ENCODE measurements at regions not wholly inside any gene's neighbourhood (a gene's known extent, or its start where the extent isn't known, plus 50 kb on each side); places are given as distances from the start of the nearest gene placed in this dataset.

DNA sequence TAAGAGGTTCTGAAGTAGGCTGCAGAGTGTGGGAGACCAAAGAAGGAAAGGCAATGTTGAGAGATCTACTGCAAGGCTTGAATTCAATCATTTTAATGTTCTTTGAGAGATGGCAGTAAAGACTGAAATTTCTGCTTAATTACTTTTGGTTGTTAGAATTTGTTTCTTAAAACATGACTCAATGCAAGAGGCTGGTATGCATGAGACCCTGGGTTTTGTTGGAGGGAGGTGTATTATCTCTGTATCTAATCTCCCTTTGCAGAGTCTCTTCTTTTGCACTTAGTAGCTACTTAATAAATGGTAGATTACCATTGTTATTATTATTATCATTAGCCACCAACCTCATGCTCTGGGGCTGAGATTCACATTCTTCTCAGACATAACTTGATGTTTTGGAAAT, 87.4 kb upstream of the DRD2 start:
- Histone ChIP-seq H3K4me2 (peak overlapping the region; percentile 6; the same call in 1 of the 2 replicates), H3K36me3 (ENCODE audit: insufficient read depth) (no peaks in the 10 kb centered on the region), H3K9me2 (ENCODE audit: insufficient read depth) (0 out of 2 replicates have a peak, but pooled peaks cover 5% of the 10 kb centered on the region), H3K27ac (ENCODE audit: low read depth) (no peak overlapping the region), H3K79me2 (replicated peaks; ENCODE audit: insufficient read depth) (no peaks in the 10 kb centered on the region), H2AFZ (peak overlapping the region; percentile 1; the same call in 1 of the 2 replicates), H4K20me1 (replicated peaks; ENCODE audit: insufficient read depth) (no peaks in the 10 kb centered on the region), H3K27me3 (ENCODE audit: insufficient read depth) (no peaks in the 10 kb centered on the region), H3K4me3 (no peak overlapping the region), H3K4me1 (ENCODE audit: insufficient read depth) (peaks cover 24% of the 10 kb centered on the region), H3F3A (replicated peaks; ENCODE audit: low read depth) (no peaks in the 10 kb centered on the region)
- no peak for TF ChIP-seq STAT1 (IDR thresholded peaks at IDR 0.05; ENCODE audit: unreplicated experiment)
- TF ChIP-seq, protein P1, sequence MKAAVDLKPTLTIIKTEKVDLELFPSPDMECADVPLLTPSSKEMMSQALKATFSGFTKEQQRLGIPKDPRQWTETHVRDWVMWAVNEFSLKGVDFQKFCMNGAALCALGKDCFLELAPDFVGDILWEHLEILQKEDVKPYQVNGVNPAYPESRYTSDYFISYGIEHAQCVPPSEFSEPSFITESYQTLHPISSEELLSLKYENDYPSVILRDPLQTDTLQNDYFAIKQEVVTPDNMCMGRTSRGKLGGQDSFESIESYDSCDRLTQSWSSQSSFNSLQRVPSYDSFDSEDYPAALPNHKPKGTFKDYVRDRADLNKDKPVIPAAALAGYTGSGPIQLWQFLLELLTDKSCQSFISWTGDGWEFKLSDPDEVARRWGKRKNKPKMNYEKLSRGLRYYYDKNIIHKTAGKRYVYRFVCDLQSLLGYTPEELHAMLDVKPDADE (IDR thresholded peaks at IDR 0.05), result no peak
- no peak for TF ChIP-seq EZH2 (IDR thresholded peaks at IDR 0.05; ENCODE audit: low read depth, unreplicated experiment)
- TF ChIP-seq CREB1 (CRISPR knock-in tag; IDR thresholded peaks at IDR 0.05; ENCODE audit: low read depth), result no peak
- TF ChIP-seq ZNF114 (CRISPR knock-in tag; IDR thresholded peaks at IDR 0.05), result no peak
- TF ChIP-seq, protein P2, sequence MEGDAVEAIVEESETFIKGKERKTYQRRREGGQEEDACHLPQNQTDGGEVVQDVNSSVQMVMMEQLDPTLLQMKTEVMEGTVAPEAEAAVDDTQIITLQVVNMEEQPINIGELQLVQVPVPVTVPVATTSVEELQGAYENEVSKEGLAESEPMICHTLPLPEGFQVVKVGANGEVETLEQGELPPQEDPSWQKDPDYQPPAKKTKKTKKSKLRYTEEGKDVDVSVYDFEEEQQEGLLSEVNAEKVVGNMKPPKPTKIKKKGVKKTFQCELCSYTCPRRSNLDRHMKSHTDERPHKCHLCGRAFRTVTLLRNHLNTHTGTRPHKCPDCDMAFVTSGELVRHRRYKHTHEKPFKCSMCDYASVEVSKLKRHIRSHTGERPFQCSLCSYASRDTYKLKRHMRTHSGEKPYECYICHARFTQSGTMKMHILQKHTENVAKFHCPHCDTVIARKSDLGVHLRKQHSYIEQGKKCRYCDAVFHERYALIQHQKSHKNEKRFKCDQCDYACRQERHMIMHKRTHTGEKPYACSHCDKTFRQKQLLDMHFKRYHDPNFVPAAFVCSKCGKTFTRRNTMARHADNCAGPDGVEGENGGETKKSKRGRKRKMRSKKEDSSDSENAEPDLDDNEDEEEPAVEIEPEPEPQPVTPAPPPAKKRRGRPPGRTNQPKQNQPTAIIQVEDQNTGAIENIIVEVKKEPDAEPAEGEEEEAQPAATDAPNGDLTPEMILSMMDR (conservative IDR thresholded peaks at IDR 0.05; ENCODE audit: low read depth in 2 of 2), result no peak
- TF ChIP-seq JUNB (IDR thresholded peaks at IDR 0.05; ENCODE audit: unreplicated experiment), result no peak
- TF ChIP-seq POLR2AphosphoS5 (IDR thresholded peaks at IDR 0.05; ENCODE audit: low read depth), result no peak
- no peak for TF ChIP-seq ZNF331 (CRISPR knock-in tag; IDR thresholded peaks at IDR 0.05; ENCODE audit: low read depth)
- ATAC-seq, result no peak
- H3K27ac Mint-ChIP-seq, result no peak overlapping the region
- no peaks in the 10 kb centered on the region for H3K36me3 Mint-ChIP-seq (ENCODE audit: low read depth)
- no peaks in the 10 kb centered on the region for H3K9me3 Mint-ChIP-seq
- no peak for DNase-seq (ENCODE audit: low spot score)
- H3K4me1 Mint-ChIP-seq, result peaks cover 57% of the 10 kb centered on the region
- peaks cover 3% of the 10 kb centered on the region for H3K27me3 Mint-ChIP-seq (ENCODE audit: insufficient read depth, low read depth, poor library complexity)
- H3K4me3 Mint-ChIP-seq, result no peak overlapping the region

DNA sequence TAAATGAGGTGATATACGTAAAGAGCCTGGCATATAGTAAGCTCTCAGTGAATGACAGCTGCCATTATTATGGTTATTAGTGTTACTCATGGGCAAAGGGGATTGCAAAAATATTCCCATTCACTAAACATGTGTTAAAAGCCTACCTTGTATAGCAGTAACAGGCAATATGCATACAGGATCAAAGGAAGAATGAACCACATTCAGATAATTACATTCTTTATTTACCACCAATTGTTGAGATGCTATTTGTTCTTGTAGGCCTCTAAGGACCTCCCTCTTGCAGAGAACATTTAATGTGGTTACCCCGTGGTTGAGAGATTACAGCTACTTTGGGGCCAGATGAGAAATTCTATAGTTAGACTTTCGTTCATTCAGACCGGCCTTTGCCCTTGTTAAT, 82.7 kb upstream of the DRD2 start:
- no peak for ATAC-seq
- H3K9me2 ChIP-seq (ENCODE audit: insufficient read depth), result 0 out of 2 replicates have a peak, but pooled peaks cover 3% of the 10 kb centered on the region
- no peak for DNase-seq (ENCODE audit: low spot score)
- no peaks in the 10 kb centered on the region for H3K27me3 ChIP-seq (ENCODE audit: insufficient read depth)
- H3K4me1 ChIP-seq (ENCODE audit: insufficient read depth), result peaks cover 27% of the 10 kb centered on the region
- Mint-ChIP-seq H3K36me3 (ENCODE audit: low read depth) (no peaks in the 10 kb centered on the region), H3K27me3 (ENCODE audit: insufficient read depth, low read depth, poor library complexity) (peaks cover 5% of the 10 kb centered on the region), H3K27ac (no peak overlapping the region), H3K4me1 (peaks cover 58% of the 10 kb centered on the region), H3K4me3 (no peak overlapping the region), H3K9me3 (no peaks in the 10 kb centered on the region; the same call in 2 of the 3 replicates)
- no peaks in the 10 kb centered on the region for H3K36me3 ChIP-seq (ENCODE audit: insufficient read depth)
- H4K20me1 ChIP-seq (replicated peaks; ENCODE audit: insufficient read depth), result no peaks in the 10 kb centered on the region
- H3K27ac ChIP-seq (ENCODE audit: low read depth), result no peak overlapping the region
- no peaks in the 10 kb centered on the region for H3F3A ChIP-seq (replicated peaks; ENCODE audit: low read depth)
- no peak overlapping the region for H3K4me3 ChIP-seq
- H2AFZ ChIP-seq, result no peak overlapping the region
- no peak overlapping the region for H3K4me2 ChIP-seq
- H3K79me2 ChIP-seq (replicated peaks; ENCODE audit: insufficient read depth), result no peaks in the 10 kb centered on the region
- TF ChIP-seq, protein P3, sequence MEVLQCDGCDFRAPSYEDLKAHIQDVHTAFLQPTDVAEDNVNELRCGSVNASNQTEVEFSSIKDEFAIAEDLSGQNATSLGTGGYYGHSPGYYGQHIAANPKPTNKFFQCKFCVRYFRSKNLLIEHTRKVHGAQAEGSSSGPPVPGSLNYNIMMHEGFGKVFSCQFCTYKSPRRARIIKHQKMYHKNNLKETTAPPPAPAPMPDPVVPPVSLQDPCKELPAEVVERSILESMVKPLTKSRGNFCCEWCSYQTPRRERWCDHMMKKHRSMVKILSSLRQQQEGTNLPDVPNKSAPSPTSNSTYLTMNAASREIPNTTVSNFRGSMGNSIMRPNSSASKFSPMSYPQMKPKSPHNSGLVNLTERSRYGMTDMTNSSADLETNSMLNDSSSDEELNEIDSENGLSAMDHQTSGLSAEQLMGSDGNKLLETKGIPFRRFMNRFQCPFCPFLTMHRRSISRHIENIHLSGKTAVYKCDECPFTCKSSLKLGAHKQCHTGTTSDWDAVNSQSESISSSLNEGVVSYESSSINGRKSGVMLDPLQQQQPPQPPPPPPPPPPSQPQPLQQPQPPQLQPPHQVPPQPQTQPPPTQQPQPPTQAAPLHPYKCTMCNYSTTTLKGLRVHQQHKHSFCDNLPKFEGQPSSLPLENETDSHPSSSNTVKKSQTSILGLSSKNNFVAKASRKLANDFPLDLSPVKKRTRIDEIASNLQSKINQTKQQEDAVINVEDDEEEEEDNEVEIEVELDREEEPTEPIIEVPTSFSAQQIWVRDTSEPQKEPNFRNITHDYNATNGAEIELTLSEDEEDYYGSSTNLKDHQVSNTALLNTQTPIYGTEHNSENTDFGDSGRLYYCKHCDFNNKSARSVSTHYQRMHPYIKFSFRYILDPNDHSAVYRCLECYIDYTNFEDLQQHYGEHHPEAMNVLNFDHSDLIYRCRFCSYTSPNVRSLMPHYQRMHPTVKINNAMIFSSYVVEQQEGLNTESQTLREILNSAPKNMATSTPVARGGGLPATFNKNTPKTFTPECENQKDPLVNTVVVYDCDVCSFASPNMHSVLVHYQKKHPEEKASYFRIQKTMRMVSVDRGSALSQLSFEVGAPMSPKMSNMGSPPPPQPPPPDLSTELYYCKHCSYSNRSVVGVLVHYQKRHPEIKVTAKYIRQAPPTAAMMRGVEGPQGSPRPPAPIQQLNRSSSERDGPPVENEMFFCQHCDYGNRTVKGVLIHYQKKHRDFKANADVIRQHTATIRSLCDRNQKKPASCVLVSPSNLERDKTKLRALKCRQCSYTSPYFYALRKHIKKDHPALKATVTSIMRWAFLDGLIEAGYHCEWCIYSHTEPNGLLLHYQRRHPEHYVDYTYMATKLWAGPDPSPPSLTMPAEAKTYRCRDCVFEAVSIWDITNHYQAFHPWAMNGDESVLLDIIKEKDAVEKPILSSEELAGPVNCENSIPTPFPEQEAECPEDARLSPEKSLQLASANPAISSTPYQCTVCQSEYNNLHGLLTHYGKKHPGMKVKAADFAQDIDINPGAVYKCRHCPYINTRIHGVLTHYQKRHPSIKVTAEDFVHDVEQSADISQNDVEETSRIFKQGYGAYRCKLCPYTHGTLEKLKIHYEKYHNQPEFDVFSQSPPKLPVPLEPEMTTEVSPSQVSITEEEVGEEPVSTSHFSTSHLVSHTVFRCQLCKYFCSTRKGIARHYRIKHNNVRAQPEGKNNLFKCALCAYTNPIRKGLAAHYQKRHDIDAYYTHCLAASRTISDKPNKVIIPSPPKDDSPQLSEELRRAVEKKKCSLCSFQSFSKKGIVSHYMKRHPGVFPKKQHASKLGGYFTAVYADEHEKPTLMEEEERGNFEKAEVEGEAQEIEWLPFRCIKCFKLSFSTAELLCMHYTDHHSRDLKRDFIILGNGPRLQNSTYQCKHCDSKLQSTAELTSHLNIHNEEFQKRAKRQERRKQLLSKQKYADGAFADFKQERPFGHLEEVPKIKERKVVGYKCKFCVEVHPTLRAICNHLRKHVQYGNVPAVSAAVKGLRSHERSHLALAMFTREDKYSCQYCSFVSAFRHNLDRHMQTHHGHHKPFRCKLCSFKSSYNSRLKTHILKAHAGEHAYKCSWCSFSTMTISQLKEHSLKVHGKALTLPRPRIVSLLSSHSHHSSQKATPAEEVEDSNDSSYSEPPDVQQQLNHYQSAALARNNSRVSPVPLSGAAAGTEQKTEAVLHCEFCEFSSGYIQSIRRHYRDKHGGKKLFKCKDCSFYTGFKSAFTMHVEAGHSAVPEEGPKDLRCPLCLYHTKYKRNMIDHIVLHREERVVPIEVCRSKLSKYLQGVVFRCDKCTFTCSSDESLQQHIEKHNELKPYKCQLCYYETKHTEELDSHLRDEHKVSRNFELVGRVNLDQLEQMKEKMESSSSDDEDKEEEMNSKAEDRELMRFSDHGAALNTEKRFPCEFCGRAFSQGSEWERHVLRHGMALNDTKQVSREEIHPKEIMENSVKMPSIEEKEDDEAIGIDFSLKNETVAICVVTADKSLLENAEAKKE (CRISPR knock-in tag; IDR thresholded peaks at IDR 0.05), result no peak
- TF ChIP-seq, protein P2 (conservative IDR thresholded peaks at IDR 0.05; ENCODE audit: low read depth in 2 of 2), result no peak
